Kidney epithelial cell (primary cell): ENCODE measurements at regions not wholly inside any gene's neighbourhood (a gene's known extent, or its start where the extent isn't known, plus 50 kb on each side); places are given as distances from the start of the nearest gene placed in this dataset.
A peak's percentile ranks its signal among the peaks of the same experiment; 100 is the strongest.

Experiments
- DNase-seq: peaks from one replicate; pipeline ENCODE4 v3.0.0-alpha.2; 2010; ENCODE audit warnings: low read depth
- H3K27me3 ChIP-seq: 2 replicates; pipeline ENCODE4 v1.6.0; 2011; ENCODE audit warnings: low read length; ENCODE audit not compliant: control insufficient read depth, insufficient read depth
- H3K36me3 ChIP-seq: 2 replicates; pipeline ENCODE4 v1.5.1; 2011; ENCODE audit warnings: low read length; ENCODE audit not compliant: control insufficient read depth, insufficient read depth
- H3K4me3 ChIP-seq: 2 replicates; pipeline ENCODE4 v1.5.1; 2011; ENCODE audit warnings: low read depth, mild to moderate bottlenecking, control low read depth, low read length
- CTCF ChIP-seq: IDR thresholded peaks from 2 replicates; pipeline ENCODE4 v1.5.1; 2011; ENCODE audit warnings: mild to moderate bottlenecking, moderate library complexity, low read length, control low read depth, inconsistent platforms; ENCODE audit not compliant: insufficient read depth, poor library complexity, severe bottlenecking

- Histone ChIP-seq H3K27me3 (no peaks in the 10 kb centered on the region), H3K36me3 (no peaks in the 10 kb centered on the region), H3K4me3 (no peak overlapping the region)
- TF ChIP-seq CTCF: no peak
- DNase-seq: no peak
Observed at GRCh38 chr12:30862486-30862885, 64.1 kb upstream of the TSPAN11 start.

GRCh38 chr12:30859226-30859625 lies 67.3 kb upstream of the TSPAN11 start:
- no peak for DNase-seq
- H3K27me3 ChIP-seq: no peaks in the 10 kb centered on the region

GRCh38 chr12:30858471-30858870 lies 68.1 kb upstream of the TSPAN11 start:
- H3K4me3 ChIP-seq: no peak overlapping the region
- no peaks in the 10 kb centered on the region for H3K36me3 ChIP-seq
- H3K27me3 ChIP-seq: no peaks in the 10 kb centered on the region
- no peak for DNase-seq
- TF ChIP-seq CTCF: no peak

More at GRCh38 chr12:30859226-30859625, 67.3 kb upstream of the TSPAN11 start:
- no peak for TF ChIP-seq CTCF
- no peak overlapping the region for H3K4me3 ChIP-seq
- no peaks in the 10 kb centered on the region for H3K36me3 ChIP-seq

GRCh38 chr12:30853561-30854133 lies 72.9 kb upstream of the TSPAN11 start:
- Histone ChIP-seq H3K27me3 (no peaks in the 10 kb centered on the region), H3K4me3 (no peak overlapping the region), H3K36me3 (no peaks in the 10 kb centered on the region)
- TF ChIP-seq CTCF: no peak
- no peak for DNase-seq

- H3K4me3 ChIP-seq: no peak overlapping the region
- TF ChIP-seq CTCF: no peak
- DNase-seq: no peak
Observed at GRCh38 chr12:30850684-30851083, 75.9 kb upstream of the TSPAN11 start.

GRCh38 chr12:30847259-30847658 lies 79.3 kb upstream of the TSPAN11 start:
- no peaks in the 10 kb centered on the region for H3K27me3 ChIP-seq
- DNase-seq: no peak
- no peaks in the 10 kb centered on the region for H3K36me3 ChIP-seq
- H3K4me3 ChIP-seq: no peak overlapping the region
- peak; percentile 75 for TF ChIP-seq CTCF

More at GRCh38 chr12:30850684-30851083, 75.9 kb upstream of the TSPAN11 start:
- no peaks in the 10 kb centered on the region for H3K27me3 ChIP-seq
- no peaks in the 10 kb centered on the region for H3K36me3 ChIP-seq
